ENCODE measurements at regions not wholly inside any gene's neighbourhood (a gene's known extent, or its start where the extent isn't known, plus 50 kb on each side); places are given as distances from the start of the nearest gene placed in this dataset.

DNA sequence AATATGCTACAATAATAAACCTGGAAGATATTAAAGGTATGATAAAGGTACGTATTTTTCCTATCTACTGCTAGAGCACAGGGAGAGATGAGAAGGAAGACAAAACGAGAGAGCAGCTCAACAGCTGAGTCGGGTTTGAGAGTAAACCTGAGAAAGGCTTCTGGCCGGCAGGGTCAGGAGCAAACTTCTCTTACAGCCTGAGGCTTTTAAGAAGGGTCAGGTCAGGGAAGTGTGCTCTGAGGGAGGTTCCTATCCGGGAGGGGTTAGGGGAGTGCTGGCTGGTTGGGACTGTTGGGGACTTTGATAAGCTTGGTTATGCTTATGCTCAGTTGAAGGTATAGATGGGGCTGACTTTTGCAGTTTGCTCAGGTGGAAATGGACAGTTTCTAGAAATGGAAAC is 77.7 kb upstream of the PRR20A start:
- no peak for TF ChIP-seq POLR2AphosphoS5 (IDR thresholded peaks at IDR 0.05)
- TF ChIP-seq, protein P1, sequence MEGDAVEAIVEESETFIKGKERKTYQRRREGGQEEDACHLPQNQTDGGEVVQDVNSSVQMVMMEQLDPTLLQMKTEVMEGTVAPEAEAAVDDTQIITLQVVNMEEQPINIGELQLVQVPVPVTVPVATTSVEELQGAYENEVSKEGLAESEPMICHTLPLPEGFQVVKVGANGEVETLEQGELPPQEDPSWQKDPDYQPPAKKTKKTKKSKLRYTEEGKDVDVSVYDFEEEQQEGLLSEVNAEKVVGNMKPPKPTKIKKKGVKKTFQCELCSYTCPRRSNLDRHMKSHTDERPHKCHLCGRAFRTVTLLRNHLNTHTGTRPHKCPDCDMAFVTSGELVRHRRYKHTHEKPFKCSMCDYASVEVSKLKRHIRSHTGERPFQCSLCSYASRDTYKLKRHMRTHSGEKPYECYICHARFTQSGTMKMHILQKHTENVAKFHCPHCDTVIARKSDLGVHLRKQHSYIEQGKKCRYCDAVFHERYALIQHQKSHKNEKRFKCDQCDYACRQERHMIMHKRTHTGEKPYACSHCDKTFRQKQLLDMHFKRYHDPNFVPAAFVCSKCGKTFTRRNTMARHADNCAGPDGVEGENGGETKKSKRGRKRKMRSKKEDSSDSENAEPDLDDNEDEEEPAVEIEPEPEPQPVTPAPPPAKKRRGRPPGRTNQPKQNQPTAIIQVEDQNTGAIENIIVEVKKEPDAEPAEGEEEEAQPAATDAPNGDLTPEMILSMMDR (IDR thresholded peaks at IDR 0.05): no peak
- TF ChIP-seq EP300 (IDR thresholded peaks at IDR 0.05): no peak

Measured in esophagus muscularis mucosa (tissue), 4 donors.